Activated T-cell treated with anti-CD3 and anti-CD28 coated beads for 1 hour (primary cell): ENCODE measurements at regions not wholly inside any gene's neighbourhood (a gene's known extent, or its start where the extent isn't known, plus 50 kb on each side); places are given as distances from the start of the nearest gene placed in this dataset.
"Not testable (repeated sequence)": the region's sequence is repeated elsewhere in the genome, so short reads cannot be mapped to it uniquely, and the experiment has no call there.

Experiments used
- DNase-seq: peaks from one replicate; pipeline ENCODE4 v3.0.0-alpha.2; 2020; ENCODE audit warnings: low read depth

DNA sequence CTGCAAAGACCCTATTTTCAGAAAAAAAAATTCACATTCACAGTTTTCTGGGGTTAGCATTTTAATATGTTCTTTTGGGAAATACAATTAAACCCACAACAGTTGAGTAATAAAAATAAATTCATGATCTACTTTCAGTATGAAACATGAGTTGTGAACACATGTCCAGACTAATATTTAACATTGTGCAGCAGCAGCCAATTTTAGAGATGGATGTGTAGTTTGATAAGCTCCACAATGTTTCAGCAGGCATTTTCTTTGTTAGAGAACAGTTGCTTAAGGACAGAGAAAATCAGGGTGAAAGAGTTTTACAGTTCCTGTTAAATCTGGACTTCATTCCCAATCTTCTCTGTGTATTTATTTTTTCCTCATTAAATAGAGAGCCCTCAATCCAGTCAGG lies 519.5 kb downstream of the PIK3C3 start:
- no peak for DNase-seq

DNA sequence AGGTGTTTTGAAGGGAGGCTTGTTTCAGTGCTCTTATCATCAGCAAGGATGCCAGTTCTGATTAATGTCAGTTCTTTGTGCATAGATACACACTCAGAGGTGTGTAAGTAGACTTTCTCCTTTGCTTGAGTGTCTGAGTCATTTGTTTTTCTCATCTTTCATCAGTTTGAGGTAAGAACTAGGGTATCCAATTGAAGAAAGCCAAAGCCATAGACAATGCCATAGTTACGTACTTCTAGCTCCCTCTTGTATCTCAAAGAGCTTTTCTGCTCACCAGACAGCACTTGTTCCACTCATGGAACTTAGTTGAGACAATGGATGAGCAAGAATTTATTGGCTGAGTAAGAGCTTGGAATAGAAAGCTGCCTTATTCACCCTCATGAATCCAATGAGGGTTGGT lies 520.1 kb downstream of the PIK3C3 start:
- no peak for DNase-seq

DNA sequence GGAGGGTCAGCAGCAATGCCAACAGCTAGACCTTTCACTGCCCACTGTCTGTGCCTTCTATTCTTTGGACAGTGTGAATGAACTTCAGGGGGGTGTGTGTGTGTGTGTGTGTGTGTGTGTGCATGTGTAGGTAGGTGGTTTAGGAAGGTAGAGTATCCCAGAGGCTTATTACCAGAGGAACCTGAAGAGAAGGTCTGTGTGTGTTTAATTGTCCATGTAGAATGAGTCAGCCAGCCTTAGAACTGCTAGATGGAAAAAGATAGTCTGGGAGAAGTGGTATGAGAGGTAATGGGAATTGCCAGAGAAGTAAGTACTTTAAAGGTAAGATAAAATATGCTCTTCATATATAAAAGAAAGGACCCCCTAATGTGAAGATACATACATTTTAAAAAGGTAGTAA lies 522.2 kb downstream of the PIK3C3 start:
- no peak for DNase-seq

DNA sequence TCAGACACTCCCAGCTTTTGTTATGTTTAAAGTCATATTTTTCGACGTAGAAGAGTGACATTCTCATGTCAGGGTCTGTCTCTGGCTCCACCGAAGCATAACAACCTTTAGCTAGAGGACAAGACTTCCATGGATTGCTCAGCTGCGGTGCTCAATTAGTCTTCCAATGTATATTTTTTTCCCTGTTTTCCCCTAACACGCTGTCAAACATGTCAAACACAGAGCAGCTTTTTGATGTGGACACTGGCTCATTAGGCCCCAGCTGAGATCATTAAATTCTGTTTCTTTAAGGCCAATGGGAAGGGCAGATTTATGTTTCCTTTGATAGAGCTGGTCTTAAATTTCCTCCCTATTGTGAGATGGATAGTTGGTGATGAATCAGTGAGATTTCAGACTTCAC lies 525.4 kb downstream of the PIK3C3 start:
- no peak for DNase-seq

DNA sequence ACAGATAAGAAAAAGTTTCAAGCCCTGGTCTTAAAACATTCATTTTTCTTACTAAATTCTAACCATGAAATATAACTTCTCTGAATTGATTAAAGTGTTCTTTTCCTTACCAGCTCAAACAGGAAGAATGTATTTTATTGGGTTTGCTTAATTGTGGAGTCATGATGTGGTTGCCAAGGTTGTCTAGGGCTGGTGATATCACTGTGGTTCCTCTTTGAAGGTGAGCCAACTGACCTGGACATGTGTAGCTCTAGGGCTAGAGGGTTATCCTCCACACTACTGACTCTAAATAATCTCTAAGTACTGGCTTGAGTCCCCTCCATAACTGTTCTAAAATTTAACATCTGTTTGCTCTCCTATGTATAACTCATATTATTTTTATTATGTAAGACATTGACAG lies 529.6 kb downstream of the PIK3C3 start:
- DNase-seq = no peak

DNA sequence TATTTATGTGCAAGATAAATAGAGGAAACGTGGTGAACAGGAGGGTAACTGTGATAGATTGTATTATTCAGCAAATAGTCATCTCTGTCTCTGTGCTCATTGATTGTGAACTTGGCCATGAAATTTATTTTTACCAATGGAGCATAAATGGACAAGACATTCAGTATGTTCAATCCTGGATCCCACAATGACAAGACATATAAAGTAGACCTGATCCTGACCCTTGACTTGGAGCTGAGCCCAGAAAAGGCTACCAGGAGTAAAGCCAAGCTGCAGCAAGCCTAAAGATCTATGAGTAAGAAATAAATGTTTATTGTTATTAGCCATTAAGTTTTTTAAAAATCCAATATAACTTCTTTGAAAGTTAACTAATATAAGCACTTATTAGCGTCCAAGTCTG lies 531.2 kb downstream of the PIK3C3 start:
- DNase-seq = no peak

DNA sequence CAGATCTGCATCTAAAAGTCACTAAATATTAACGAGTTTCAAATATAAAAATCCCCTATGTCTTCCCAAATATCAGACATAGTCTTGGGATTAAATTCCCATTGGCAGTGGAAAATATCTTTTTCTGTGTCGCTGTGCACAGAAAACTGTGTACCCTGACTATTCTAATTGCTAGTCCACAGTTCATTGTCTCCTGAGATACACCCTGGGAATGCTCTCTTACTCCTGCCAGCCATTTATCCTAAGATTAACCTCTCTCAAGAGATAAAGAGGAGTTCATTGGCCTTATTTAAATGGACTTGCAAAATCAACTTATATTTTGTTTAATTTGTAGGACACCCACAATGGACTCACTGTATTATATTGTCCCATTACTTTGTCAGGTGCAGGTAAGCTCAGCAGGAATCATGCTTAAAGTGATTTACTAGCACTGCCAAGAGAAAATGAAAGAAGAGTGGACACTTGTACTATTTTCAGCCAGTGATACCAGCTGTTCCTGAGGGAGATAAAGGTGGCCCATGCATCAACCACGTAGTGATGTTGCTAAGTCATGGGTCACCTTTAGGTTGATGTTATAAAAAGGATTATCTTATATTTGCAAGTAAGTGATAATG lies 553.8 kb downstream of the PIK3C3 start:
- DNase-seq = no peak

DNA sequence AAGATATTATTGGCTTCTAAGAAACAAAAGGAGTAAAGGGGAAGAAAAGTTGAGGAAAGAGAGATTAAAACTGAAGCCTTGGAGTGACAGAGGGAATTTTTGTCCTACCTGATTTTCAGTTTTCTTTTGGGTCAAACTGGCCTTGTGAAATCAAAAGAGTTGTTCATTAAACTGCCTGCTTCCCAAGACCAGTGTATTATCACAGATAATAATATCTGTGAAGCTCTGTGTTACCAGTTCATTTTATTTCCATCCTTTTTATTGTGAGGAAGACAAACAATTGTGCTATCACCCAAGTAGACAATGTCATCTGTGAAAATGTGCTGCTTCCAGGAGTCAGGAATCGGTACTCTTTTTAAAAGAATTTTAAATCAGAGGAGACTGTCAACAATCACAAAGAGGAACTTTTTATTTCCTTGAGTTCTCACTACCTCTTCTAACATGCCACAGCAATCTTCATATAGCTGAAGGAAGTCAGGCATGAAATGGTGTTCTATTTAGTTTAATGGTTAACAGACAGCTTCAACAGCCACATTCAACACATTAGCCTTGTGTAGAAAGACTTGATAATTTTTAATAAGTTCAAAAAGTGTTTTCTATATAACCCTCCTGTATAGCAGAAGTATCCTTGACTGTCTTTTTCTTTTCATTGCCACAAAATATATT lies 554.8 kb downstream of the PIK3C3 start:
- DNase-seq = no peak

DNA sequence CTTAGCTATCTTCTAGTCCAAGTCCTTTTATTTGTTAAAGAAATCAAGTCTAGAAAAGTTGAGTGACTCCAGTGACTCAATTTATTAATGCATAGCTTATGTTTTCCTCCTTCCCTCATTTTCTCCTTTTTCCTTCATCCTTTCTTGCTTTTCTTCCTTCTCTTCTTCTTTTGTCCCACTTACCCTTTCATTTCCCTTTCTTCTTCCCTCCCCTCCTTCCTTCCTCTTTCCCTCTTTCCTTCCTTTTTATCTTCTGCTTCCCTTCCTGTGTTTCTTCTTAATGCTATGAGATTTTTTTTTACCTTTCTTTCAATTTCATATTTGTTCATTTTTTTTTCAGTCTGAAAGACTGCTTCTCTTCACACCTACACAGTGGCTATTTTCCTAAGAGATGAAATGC lies 555.5 kb downstream of the PIK3C3 start:
- no peak for DNase-seq

DNA sequence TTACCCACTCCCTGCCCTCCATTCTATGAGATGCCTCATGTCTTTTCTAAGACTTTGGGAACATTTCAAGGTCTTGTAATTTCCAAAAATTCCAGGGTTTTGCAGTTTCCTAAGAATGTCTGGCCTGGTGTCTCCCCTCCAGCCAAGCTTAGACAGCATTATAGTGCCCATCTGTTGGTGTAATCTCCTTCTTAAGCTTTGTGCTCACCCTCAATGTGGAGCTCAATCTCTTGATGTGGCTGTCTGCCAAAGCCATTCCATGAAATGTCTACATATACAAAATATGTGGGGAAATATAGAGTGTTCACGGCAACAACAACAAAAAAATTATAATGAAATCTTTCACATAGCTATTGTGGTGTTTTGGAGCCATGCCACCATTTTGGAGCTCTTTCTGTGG lies 558.4 kb downstream of the PIK3C3 start:
- DNase-seq = no peak

DNA sequence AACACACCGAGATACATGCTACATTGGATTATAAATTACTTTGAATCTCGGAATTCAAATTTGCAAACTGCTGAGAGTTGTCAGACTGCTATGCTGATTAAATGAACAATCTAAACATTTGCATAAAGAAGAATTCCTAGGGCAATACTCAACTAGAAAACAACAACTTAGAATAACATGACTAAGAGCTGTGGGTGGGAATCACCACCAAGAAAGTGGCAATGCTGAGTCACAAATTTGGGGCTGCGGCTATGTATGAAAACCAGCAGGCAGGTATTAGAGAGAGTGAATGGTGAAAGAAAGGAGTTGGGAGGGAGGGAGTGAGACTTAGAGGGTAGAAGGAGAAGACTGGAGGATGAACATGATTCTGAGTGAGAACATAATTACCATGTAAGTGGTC lies 559.5 kb downstream of the PIK3C3 start:
- no peak for DNase-seq

DNA sequence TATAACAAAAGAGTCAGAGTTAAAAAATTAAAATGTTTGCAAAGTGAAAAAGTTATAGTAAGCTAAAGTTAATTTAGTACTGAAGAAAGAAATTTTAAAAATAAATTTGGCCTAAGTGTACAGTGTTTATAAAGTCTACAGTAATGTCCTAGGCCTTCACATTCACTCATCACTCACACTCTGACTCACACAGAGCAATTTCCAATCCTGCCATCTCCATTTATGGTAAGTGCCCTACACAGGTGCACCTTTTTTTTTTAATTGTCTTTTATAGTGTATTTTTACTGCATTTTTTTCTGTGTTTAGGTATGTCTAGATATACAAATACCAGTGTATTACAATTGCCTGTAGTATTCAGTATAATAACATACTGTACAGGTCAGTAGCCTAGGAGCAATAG lies 562.9 kb downstream of the PIK3C3 start:
- DNase-seq = no peak

DNA sequence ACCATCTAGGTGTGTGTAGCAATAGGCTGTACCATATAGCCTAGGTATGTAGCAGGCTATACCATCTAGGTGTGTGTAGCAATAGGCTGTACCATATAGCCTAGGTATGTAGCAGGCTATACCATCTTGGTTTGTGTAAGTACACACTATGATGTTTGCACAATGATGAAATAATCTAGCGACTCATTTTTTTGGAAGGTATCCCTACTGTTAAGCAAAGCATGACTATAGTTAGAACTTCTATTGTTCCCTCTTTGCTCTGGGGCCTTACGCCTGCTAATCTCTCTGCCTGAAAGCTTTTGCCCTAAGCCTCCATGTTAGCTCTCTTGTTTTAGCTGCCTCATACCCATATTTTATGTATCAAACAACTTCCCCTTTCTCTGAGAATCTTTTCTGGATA lies 563.3 kb downstream of the PIK3C3 start:
- not testable (repeated sequence) for DNase-seq

DNA sequence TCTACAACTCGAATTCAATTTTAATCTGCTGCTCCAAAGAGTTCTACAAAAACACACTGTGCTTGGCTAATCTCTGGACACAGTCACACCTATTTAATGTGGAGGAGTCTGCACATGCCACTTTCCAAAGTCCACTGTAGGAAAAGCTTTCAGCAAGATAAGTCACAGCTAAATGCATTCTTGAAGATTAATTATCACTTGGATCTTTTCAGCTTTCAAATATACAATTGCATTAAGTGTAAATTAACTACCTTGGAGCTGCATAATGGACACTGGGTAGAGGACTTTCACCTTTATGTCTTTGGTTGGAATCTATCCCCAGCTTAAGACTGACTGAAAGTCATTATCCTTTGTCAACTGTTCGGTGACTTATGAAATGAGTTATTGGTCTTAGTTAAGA lies 565.1 kb downstream of the PIK3C3 start:
- DNase-seq = no peak

DNA sequence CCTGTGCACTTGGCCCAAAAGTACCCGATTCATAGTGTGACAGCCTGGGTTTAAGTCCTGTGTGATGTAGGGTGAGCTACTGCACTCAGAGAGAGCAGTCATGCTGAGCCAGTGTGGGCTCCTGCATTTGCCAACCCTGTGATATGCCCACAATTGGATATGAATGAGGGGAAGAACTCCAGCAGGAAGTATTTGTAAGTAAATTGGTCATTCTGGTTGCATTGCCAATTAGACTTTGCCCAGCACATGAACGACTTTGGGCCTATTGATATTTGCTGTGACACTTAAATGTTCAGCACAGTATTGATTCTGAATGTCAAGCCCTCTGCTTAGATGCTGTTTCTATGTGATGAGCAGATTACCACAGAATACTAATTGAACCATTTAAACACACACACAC lies 570.9 kb downstream of the PIK3C3 start:
- DNase-seq = no peak

DNA sequence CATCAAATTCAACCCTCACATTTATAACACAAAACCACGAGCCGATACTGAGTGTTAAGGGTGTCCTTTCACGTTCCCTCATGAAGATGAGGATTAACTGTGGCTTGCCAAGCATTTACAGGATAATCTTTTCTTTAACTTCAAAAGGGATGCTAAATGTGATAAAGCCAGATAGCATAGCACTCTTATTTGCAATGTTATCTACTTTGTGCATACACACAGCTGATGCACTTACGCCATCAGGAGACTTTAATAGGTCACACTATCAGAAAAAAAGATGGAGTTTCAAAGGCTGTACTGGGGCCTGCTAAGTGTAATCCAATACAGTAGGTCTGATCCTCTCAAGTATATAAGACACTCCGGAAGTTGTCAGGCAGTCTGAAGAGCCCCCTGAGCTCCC lies 572.7 kb downstream of the PIK3C3 start:
- DNase-seq = no peak

DNA sequence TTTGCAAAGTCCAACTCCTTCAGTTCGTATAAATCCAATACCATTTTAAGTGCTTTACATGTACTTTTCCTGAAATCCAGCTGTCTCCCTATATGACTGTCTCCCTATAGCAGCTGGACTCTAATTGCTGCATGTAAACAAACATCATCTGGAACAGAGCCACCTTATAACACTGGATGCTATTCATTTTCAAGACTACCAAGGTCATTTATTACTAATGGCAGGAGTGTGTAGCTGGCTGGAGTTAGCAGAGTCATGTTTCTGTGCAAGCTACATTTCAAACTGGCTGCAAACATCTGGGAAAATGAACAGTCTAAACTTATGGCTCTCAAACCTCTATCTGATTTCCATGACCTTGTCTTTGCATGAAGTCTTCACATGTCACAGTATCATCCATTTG lies 575.2 kb downstream of the PIK3C3 start:
- no peak for DNase-seq

DNA sequence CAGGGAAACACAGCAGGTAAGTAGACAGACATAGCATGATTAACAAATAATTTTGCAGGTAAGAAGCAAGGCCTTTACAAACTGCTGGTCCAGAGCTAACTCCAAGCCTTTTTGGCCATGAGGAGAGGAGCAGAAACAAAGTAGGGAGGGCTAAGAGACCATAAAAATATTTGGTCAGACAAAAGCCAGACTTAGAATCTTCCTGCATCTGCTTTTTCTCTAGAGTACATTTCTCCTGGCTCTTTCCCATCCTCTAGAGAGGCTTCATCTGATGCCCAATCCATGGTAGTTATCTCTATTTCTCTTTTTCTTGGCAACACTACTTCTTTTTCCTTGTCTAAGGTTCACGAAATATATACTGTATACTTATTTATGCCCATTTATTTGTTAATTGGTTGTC lies 577.1 kb downstream of the PIK3C3 start:
- no peak for DNase-seq

DNA sequence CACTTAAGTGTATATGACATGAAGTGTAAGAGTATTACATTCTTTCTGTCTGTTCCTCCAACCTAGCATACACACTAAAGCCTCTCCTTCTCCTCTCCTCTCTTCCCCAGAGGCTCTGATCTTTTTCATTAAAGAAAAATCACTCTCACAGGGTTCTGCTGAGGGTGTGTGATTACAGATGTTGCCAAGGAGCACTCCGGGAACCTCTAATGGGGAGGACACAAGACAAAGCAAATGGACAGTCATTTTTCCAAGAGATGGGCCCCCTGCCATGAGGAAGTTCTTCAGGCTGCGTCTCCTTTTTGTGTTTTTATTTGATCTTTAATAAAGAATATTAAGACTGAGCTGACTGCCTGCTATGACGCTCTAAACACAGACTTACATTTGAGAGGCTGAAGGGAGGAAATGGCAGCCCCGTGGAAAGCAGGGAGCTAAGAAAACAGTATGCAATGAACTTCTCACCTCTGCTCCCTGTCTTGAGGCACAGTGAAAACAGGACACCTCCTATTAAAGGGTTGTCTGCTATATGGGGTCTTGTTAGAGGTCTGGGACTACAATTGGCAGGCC lies 578.1 kb downstream of the PIK3C3 start:
- DNase-seq = no peak

DNA sequence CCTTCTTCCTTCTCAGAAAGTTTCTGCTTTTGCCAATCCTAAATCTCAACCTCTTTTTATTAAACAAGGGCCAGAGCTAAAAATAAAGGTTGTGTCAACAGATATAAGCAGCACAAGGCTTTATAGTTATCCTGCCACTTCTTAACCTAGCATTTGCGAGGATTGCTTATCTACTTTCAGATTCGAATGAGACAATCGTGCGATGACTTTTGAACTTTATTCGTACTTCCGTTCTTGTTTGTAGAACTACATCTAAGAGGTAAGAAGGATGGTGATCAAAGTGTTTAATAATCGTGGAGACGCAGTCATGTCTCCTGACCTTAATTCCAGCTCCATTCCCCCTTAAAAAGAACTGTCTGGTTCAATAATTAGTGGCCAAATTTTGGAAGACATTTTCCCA lies 578.6 kb downstream of the PIK3C3 start:
- no peak for DNase-seq

DNA sequence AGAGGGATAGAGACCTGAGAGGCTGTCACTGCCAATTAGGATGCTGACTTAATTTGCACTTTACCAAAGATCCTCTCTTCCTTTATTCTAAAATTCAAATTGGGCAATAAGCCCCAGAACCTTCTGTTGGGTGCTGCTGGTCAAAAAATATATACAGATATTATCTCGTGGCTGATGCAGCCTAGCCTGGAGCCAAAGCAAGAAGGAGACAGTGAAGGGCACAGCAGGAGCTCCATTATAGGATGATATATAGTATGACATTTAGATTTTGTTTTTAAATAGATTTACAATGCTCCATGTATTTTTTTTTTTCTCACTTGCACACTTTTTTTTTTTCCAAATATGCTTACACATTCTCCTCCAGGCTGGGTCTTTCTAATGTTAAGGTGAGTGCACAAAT lies 579.3 kb downstream of the PIK3C3 start:
- no peak for DNase-seq

DNA sequence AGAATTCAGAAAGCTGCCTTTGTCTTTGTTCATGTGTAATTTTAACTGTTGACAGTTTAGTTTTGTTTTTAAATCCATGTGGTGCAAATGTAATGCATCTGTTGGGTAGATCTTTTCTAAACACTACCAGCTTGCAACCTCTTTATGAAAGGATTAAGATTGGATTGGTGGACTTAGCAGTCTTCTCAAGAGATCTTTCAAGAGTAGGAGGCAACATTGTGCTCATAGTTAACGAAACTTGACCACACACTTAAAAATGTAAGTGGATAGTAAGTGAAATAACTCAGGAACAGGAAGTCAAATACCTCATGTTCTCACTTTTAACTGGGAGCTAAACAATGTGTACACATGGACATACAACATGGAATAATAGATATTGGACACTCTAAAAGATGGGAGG lies 579.0 kb downstream of the RIT2 start:
- no peak for DNase-seq

DNA sequence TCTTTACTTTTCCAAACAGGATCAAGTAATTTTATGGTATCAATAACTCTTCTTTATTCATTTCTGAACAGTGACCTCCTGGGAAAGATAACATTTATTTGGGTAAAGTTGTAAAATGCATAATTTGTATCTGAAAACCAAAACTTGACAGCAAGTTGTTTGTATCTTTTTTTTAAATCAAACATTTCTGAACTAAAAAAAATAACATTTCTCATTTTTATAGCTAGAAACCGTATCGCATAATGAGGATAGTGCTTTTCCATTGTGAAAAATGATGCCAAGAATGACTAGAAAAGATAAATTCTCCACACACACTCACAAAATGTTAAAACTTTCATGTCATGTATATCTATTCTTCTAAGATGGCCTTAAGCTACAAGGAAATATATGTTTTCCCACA lies 578.2 kb downstream of the RIT2 start:
- DNase-seq = no peak

DNA sequence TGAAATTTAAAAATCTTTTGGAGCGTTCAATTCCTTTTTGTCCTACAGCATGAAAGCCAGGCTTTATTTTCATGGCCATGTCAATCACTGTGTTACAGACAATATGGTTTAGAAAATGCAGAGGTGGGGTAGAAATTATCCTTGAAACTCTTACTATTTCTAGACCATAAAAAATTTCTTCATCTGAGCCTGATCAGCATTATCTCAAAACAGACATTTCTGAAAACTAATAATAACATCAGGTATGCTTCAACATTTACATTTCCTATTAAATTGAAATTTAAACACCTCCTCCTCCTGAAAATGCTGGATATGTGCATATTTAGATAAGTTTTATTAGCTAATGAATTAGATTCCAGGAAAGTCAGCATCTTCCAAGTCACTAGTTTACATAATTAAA lies 570.6 kb downstream of the RIT2 start:
- no peak for DNase-seq
